BLaER1 (cell line): ENCODE measurements at regions not wholly inside any gene's neighbourhood (a gene's known extent, or its start where the extent isn't known, plus 50 kb on each side); places are given as distances from the start of the nearest gene placed in this dataset.

Experiments
- H3K27ac ChIP-seq: shearing (Covaris generic); formaldehyde crosslinking; 2 replicates; pipeline ENCODE4 v1.8.1; 2022
- H3K27me3 ChIP-seq: shearing (Covaris generic); formaldehyde crosslinking; 2 replicates; pipeline ENCODE4 v1.8.1; 2022
- H3K36me3 ChIP-seq: shearing (Covaris generic); formaldehyde crosslinking; 2 replicates; pipeline ENCODE4 v1.8.1; 2022
- H3K4me1 ChIP-seq: shearing (Covaris generic); formaldehyde crosslinking; 2 replicates; pipeline ENCODE4 v1.8.1; 2022
- H3K4me2 ChIP-seq: shearing (Covaris generic); formaldehyde crosslinking; 2 replicates; pipeline ENCODE4 v1.8.1; 2022
- H3K4me3 ChIP-seq: shearing (Covaris generic); formaldehyde crosslinking; 2 replicates; pipeline ENCODE4 v1.8.1; 2022
- H3K9ac ChIP-seq: shearing (Covaris generic); formaldehyde crosslinking; 2 replicates; pipeline ENCODE4 v1.8.1; 2022
- H3K9me3 ChIP-seq: shearing (Covaris generic); formaldehyde crosslinking; 2 replicates; pipeline ENCODE4 v1.8.1; 2022
- H4K20me1 ChIP-seq: shearing (Covaris generic); formaldehyde crosslinking; 2 replicates; pipeline ENCODE4 v1.8.1; 2022
- Cebpa-rat ChIP-seq: shearing (Covaris generic); IDR thresholded peaks from 2 replicates; pipeline ENCODE4 v1.8.1; 2022

GRCh38 chr6:139531148-139532115 lies 157.0 kb upstream of the CITED2 start:
- no peaks in the 10 kb centered on the region for H3K36me3 ChIP-seq
- no peak overlapping the region for H3K4me3 ChIP-seq
- no peaks in the 10 kb centered on the region for H3K27me3 ChIP-seq
- no peak overlapping the region for H3K9ac ChIP-seq
- peaks cover 24% of the 10 kb centered on the region for H3K4me1 ChIP-seq
- no peak overlapping the region for H3K4me2 ChIP-seq
- no peaks in the 10 kb centered on the region for H4K20me1 ChIP-seq
- H3K27ac ChIP-seq, result no peak overlapping the region
- TF ChIP-seq Cebpa-rat, result no peak
- 0 out of 2 replicates have a peak, but pooled peaks cover 10% of the 10 kb centered on the region for H3K9me3 ChIP-seq

GRCh38 chr6:139530561-139530960 lies 156.1 kb upstream of the CITED2 start:
- TF ChIP-seq Cebpa-rat, result no peak
- H3K4me1 ChIP-seq, result peaks cover 23% of the 10 kb centered on the region
- no peaks in the 10 kb centered on the region for H4K20me1 ChIP-seq
- no peaks in the 10 kb centered on the region for H3K27me3 ChIP-seq
- H3K27ac ChIP-seq, result no peak overlapping the region
- H3K9me3 ChIP-seq, result 0 out of 2 replicates have a peak, but pooled peaks cover 10% of the 10 kb centered on the region
- H3K4me2 ChIP-seq, result no peak overlapping the region
- H3K36me3 ChIP-seq, result no peaks in the 10 kb centered on the region
- no peak overlapping the region for H3K4me3 ChIP-seq
- H3K9ac ChIP-seq, result no peak overlapping the region

GRCh38 chr6:139529420-139529819 lies 155.0 kb upstream of the CITED2 start:
- TF ChIP-seq Cebpa-rat, result no peak
- Histone ChIP-seq H3K9me3 (0 out of 2 replicates have a peak, but pooled peaks cover 10% of the 10 kb centered on the region), H3K4me3 (no peak overlapping the region), H4K20me1 (no peaks in the 10 kb centered on the region), H3K27me3 (no peaks in the 10 kb centered on the region), H3K9ac (no peak overlapping the region), H3K4me2 (no peak overlapping the region), H3K4me1 (peaks cover 11% of the 10 kb centered on the region), H3K36me3 (no peaks in the 10 kb centered on the region), H3K27ac (no peak overlapping the region)

GRCh38 chr6:139528471-139528870 lies 154.0 kb upstream of the CITED2 start:
- H3K9ac ChIP-seq, result no peak overlapping the region
- peaks cover 2% of the 10 kb centered on the region for H3K4me1 ChIP-seq
- H3K27me3 ChIP-seq, result no peaks in the 10 kb centered on the region
- no peak overlapping the region for H3K4me2 ChIP-seq
- H3K27ac ChIP-seq, result no peak overlapping the region
- H3K4me3 ChIP-seq, result no peak overlapping the region
- H3K36me3 ChIP-seq, result no peaks in the 10 kb centered on the region
- no peak for TF ChIP-seq Cebpa-rat
- 0 out of 2 replicates have a peak, but pooled peaks cover 10% of the 10 kb centered on the region for H3K9me3 ChIP-seq
- H4K20me1 ChIP-seq, result no peaks in the 10 kb centered on the region

GRCh38 chr6:139525415-139525814 lies 151.0 kb upstream of the CITED2 start:
- H4K20me1 ChIP-seq, result no peaks in the 10 kb centered on the region
- H3K27me3 ChIP-seq, result no peaks in the 10 kb centered on the region
- H3K9me3 ChIP-seq, result no peaks in the 10 kb centered on the region
- no peak for TF ChIP-seq Cebpa-rat
- no peak overlapping the region for H3K9ac ChIP-seq
- H3K36me3 ChIP-seq, result no peaks in the 10 kb centered on the region
- no peaks in the 10 kb centered on the region for H3K4me1 ChIP-seq
- H3K27ac ChIP-seq, result no peak overlapping the region
- no peak overlapping the region for H3K4me2 ChIP-seq
- H3K4me3 ChIP-seq, result no peak overlapping the region

- H3K9me3 ChIP-seq, result no peaks in the 10 kb centered on the region
- H3K36me3 ChIP-seq, result no peaks in the 10 kb centered on the region
- H3K4me2 ChIP-seq, result no peak overlapping the region
- no peak overlapping the region for H3K4me3 ChIP-seq
- no peaks in the 10 kb centered on the region for H4K20me1 ChIP-seq
- TF ChIP-seq Cebpa-rat, result no peak
- no peaks in the 10 kb centered on the region for H3K4me1 ChIP-seq
- H3K27ac ChIP-seq, result no peak overlapping the region
- H3K27me3 ChIP-seq, result no peaks in the 10 kb centered on the region
- no peak overlapping the region for H3K9ac ChIP-seq
These were observed 149.5 kb upstream of the CITED2 start for GRCh38 chr6:139523986-139524385.

GRCh38 chr6:139522511-139523220 lies 148.2 kb upstream of the CITED2 start:
- Histone ChIP-seq H3K4me3 (no peak overlapping the region), H3K4me2 (no peak overlapping the region), H3K27me3 (no peaks in the 10 kb centered on the region)

GRCh38 chr6:139521338-139521737 lies 146.9 kb upstream of the CITED2 start:
- no peak overlapping the region for H3K4me2 ChIP-seq
- H3K36me3 ChIP-seq, result no peaks in the 10 kb centered on the region
- no peak overlapping the region for H3K27ac ChIP-seq
- H4K20me1 ChIP-seq, result no peaks in the 10 kb centered on the region
- TF ChIP-seq Cebpa-rat, result no peak
- H3K4me1 ChIP-seq, result no peaks in the 10 kb centered on the region
- H3K27me3 ChIP-seq, result no peaks in the 10 kb centered on the region
- H3K4me3 ChIP-seq, result no peak overlapping the region
- no peaks in the 10 kb centered on the region for H3K9me3 ChIP-seq
- no peak overlapping the region for H3K9ac ChIP-seq

More at GRCh38 chr6:139522511-139523220, 148.2 kb upstream of the CITED2 start:
- H3K36me3 ChIP-seq, result no peaks in the 10 kb centered on the region
- H3K27ac ChIP-seq, result no peak overlapping the region
- H4K20me1 ChIP-seq, result no peaks in the 10 kb centered on the region
- no peaks in the 10 kb centered on the region for H3K4me1 ChIP-seq
- no peak overlapping the region for H3K9ac ChIP-seq
- H3K9me3 ChIP-seq, result no peaks in the 10 kb centered on the region
- TF ChIP-seq Cebpa-rat, result no peak

- no peaks in the 10 kb centered on the region for H3K4me1 ChIP-seq
- H3K4me2 ChIP-seq, result no peak overlapping the region
- no peak for TF ChIP-seq Cebpa-rat
These were observed 145.9 kb upstream of the CITED2 start for GRCh38 chr6:139520321-139520768.

GRCh38 chr6:139519571-139520031 lies 145.2 kb upstream of the CITED2 start:
- Histone ChIP-seq H3K27ac (no peak overlapping the region), H3K4me1 (no peaks in the 10 kb centered on the region), H3K4me2 (no peak overlapping the region), H3K36me3 (no peaks in the 10 kb centered on the region), H3K9me3 (no peaks in the 10 kb centered on the region), H3K9ac (no peak overlapping the region), H3K27me3 (no peaks in the 10 kb centered on the region), H4K20me1 (no peaks in the 10 kb centered on the region), H3K4me3 (no peak overlapping the region)
- TF ChIP-seq Cebpa-rat, result no peak

More at GRCh38 chr6:139520321-139520768, 145.9 kb upstream of the CITED2 start:
- Histone ChIP-seq H4K20me1 (no peaks in the 10 kb centered on the region), H3K9ac (no peak overlapping the region), H3K4me3 (no peak overlapping the region), H3K9me3 (no peaks in the 10 kb centered on the region), H3K36me3 (no peaks in the 10 kb centered on the region), H3K27ac (no peak overlapping the region), H3K27me3 (no peaks in the 10 kb centered on the region)
